HUES6 (cell line): ENCODE measurements at regions not wholly inside any gene's neighbourhood (a gene's known extent, or its start where the extent isn't known, plus 50 kb on each side); places are given as distances from the start of the nearest gene placed in this dataset.

Experiments used
- H3K27ac ChIP-seq: 2 replicates; pipeline ENCODE4 v1.7.0; 2013; ENCODE audit warnings: low read depth, mild to moderate bottlenecking, low read length, inconsistent platforms
- H3K27me3 ChIP-seq: 2 replicates; pipeline ENCODE4 v1.6.1; 2013; ENCODE audit warnings: low read length; ENCODE audit not compliant: control insufficient read depth, insufficient read depth
- H3K36me3 ChIP-seq: 2 replicates; pipeline ENCODE4 v1.6.1; 2013; ENCODE audit warnings: low read length; ENCODE audit not compliant: control insufficient read depth, insufficient read depth
- H3K4me1 ChIP-seq: 2 replicates; pipeline ENCODE4 v1.6.1; 2013; ENCODE audit warnings: low read length; ENCODE audit not compliant: control insufficient read depth, insufficient read depth
- H3K4me3 ChIP-seq: 2 replicates; pipeline ENCODE4 v1.5.1; 2013; ENCODE audit warnings: low read depth, low read length
- H3K9ac ChIP-seq: one replicate; pipeline ENCODE4 v1.6.1; 2013; ENCODE audit warnings: mild to moderate bottlenecking, low read length
- H3K9me3 ChIP-seq: 2 replicates; pipeline ENCODE4 v1.6.1; 2013; ENCODE audit warnings: low read depth, low read length; ENCODE audit not compliant: control insufficient read depth, insufficient read depth

DNA sequence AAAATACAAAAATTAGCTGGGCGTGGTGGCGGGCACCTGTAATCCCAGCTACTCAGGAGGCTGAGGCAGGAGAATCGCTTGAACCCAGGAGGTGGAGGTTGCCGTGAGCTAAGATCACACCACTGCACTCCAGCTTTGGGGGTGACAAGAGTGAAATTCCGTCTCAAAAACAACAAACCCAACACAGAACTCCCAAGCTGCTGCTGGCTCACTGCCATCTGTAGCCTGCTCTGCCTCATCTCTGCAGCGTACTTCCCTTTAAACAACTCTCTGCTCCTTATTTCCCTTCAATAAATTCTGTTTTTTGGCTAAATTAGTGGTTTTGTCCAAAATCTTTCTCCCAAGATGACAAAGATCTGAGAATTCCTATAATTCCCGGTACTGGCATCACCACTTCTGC lies 189.2 kb upstream of the GALNT17 start:
- Histone ChIP-seq H3K9ac (no peak overlapping the region), H3K4me3 (no peak overlapping the region), H3K27me3 (no peaks in the 10 kb centered on the region), H3K27ac (no peak overlapping the region), H3K4me1 (no peaks in the 10 kb centered on the region), H3K9me3 (peaks cover 12% of the 10 kb centered on the region; the same call in 1 of the 2 replicates), H3K36me3 (no peaks in the 10 kb centered on the region)

DNA sequence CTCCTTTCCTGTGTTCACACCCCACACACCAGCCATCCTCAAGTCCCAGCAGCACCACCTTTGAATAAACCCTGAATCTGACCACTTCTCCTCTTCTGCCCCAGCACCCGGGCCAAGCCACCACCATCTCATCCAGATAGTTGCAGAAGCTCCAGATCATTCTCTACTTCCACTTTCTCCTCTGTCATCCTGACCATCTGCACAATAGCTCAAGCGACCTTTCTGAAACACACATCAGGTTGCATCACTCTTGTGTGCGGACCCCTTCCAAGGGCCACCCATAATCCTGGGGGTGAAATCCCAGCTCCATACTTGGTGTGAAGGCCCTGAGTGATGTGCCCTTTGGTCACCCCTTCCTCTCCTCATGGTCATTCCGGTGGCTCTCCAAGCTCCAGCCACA lies 187.4 kb upstream of the GALNT17 start:
- Histone ChIP-seq H3K27ac (no peak overlapping the region), H3K4me1 (no peaks in the 10 kb centered on the region)

DNA sequence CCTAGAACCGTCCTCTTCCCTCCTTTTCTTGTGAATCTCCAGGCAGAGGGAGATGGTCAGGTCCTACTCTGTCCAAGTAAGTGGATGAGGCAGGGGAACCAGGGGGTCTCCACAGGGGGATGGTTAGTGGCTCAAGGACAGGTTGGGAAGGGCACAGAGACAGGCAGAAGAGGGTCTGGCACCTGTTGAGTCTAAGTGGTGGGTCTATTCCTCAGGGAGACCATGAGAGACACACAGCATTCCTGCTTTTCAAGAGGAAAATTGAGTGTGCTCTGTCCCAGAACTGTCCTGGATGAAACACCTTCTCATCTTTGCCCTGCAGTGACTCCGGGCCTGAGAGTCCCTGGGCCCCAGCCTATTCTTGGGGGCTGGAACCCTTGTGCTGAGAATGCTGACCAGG lies 184.8 kb upstream of the GALNT17 start:
- Histone ChIP-seq H3K9me3 (peaks cover 24% of the 10 kb centered on the region; the same call in 1 of the 2 replicates), H3K27ac (no peak overlapping the region), H3K4me3 (no peak overlapping the region), H3K36me3 (no peaks in the 10 kb centered on the region), H3K4me1 (0 out of 2 replicates have a peak, but pooled peaks cover 5% of the 10 kb centered on the region), H3K27me3 (no peaks in the 10 kb centered on the region), H3K9ac (no peak overlapping the region)

More for the DNA sequence above, 187.4 kb upstream of the GALNT17 start:
- Histone ChIP-seq H3K36me3 (no peaks in the 10 kb centered on the region), H3K9ac (no peak overlapping the region), H3K9me3 (peaks cover 22% of the 10 kb centered on the region; the same call in 1 of the 2 replicates), H3K4me3 (no peak overlapping the region), H3K27me3 (no peaks in the 10 kb centered on the region)

DNA sequence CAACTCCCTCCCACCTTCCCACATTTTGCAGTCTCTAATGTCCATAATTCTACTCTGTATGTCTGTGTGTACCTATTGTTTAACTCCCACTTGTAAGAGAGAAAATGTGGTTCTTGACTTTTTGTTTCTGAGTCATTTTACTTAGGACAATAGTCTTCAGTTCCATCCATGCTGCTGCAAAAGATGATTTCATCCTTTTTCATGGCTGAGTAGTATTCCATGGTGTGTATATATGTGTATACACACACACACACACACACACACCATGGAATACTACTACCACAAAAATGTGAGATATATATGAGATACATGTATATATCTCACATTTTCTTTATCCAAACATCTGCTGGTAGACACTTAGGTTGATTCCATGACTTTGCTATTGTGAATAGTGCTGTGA lies 182.1 kb upstream of the GALNT17 start:
- Histone ChIP-seq H3K27me3 (no peaks in the 10 kb centered on the region), H3K9ac (no peak overlapping the region), H3K9me3 (peaks cover 24% of the 10 kb centered on the region; the same call in 1 of the 2 replicates), H3K4me1 (peaks cover 9% of the 10 kb centered on the region; the same call in 1 of the 2 replicates), H3K4me3 (no peak overlapping the region), H3K36me3 (no peaks in the 10 kb centered on the region), H3K27ac (no peak overlapping the region)

DNA sequence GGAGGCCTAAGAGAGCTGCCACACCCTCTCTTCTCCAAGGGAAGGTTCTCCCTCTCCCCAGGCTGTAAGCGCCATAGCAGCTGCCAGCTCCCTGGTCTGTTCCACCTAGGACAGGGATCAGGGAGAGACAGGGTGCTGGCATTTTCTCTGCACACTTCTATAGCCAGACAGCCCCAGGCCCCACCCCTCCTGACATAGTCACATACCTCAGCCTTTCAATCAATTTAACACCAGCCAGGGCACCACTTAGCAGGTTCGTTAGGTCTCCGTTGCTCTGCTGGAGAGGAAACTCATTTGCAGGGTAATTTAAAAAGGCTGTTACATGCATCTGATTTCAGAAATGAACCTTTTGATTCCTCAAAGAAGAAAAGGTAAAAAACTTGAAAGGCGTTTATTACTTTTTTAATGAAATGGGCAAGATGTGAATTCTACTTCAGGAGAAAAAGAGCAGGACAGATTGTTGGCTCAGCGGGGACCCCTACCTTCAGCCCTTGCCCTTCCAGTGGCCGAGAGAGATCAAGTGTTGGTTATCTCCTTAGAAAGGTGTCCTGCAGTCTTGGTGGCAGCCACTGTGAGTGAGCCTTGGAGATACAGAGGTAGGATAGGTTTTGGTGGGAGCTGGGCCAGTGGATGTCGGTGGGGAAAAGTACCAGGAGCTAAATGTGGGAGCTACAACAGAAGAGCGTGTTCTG lies 180.5 kb upstream of the GALNT17 start:
- Histone ChIP-seq H3K4me1 (peaks cover 9% of the 10 kb centered on the region; the same call in 1 of the 2 replicates), H3K36me3 (no peaks in the 10 kb centered on the region), H3K27ac (no peak overlapping the region), H3K27me3 (no peaks in the 10 kb centered on the region), H3K9ac (no peak overlapping the region), H3K9me3 (peaks cover 21% of the 10 kb centered on the region; the same call in 1 of the 2 replicates), H3K4me3 (no peak overlapping the region)

DNA sequence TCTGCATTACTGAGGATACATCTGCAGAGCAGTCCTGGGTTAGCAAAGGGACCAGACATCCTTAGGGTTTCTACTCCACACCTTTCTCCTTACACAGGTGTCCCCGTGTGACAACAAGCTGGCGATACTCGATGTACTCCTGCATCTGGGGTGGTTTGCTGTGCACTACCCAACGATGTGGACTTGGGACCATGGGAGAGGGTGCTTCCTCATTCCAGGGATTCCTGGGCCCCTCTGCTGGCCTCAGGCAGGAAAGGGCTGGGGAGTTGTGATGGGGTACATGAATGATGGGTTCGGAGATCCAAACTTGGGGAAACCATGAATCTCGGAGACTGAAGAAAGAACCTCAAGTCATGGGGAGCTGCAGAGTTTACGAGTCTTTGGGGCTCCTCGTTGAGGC lies 179.6 kb upstream of the GALNT17 start:
- Histone ChIP-seq H3K27ac (no peak overlapping the region), H3K4me1 (peaks cover 9% of the 10 kb centered on the region; the same call in 1 of the 2 replicates), H3K9me3 (peaks cover 16% of the 10 kb centered on the region; the same call in 1 of the 2 replicates), H3K9ac (no peak overlapping the region), H3K36me3 (no peaks in the 10 kb centered on the region), H3K4me3 (no peak overlapping the region), H3K27me3 (no peaks in the 10 kb centered on the region)

DNA sequence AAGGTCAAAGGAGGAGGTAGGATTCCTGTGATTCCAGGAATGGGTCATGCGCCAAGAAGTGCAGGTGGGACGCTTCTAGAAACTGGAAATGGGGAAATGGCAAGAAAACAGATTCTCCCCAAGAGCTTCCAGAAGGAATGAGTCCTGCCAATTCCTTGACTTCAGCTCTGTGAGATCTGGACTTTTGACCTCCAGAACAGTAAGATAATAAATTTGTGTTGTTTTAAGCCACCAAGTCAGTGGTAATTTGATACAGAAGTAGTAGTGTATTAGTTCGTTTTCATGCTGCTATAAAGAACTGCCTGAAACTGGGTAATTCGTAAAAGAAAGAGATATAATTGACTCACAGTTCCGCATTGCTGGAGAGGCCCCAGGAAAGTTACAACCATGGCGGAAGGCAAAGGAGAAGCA lies 178.6 kb upstream of the GALNT17 start:
- peaks cover 9% of the 10 kb centered on the region; the same call in 1 of the 2 replicates for H3K4me1 ChIP-seq
- no peaks in the 10 kb centered on the region for H3K36me3 ChIP-seq
- no peaks in the 10 kb centered on the region for H3K27me3 ChIP-seq
- H3K27ac ChIP-seq: no peak overlapping the region
- H3K9ac ChIP-seq: no peak overlapping the region
- no peak overlapping the region for H3K4me3 ChIP-seq
- H3K9me3 ChIP-seq: peaks cover 6% of the 10 kb centered on the region; the same call in 1 of the 2 replicates

DNA sequence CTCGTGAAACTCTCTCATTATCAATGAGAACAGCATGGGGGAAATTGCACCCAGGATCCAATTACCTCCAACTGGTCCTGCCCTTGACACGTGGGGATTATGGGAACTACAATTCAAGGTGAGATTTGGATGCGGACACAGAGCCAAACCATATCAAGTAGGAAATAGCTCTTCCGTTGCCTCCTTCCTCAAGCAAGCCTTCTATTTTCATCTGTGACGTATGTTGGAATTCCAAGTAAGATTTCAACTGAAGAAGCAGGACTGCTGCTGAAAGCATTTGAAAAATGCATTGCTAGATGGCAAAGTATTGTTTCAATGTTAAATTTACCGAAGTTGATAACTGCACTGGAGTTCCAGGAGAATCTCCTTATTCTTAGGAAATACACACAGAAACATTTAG lies 178.1 kb upstream of the GALNT17 start:
- H3K9me3 ChIP-seq: peaks cover 3% of the 10 kb centered on the region; the same call in 1 of the 2 replicates
- H3K27ac ChIP-seq: no peak overlapping the region
- H3K27me3 ChIP-seq: no peaks in the 10 kb centered on the region
- no peaks in the 10 kb centered on the region for H3K36me3 ChIP-seq
- H3K4me3 ChIP-seq: no peak overlapping the region
- H3K4me1 ChIP-seq: peaks cover 9% of the 10 kb centered on the region; the same call in 1 of the 2 replicates
- no peak overlapping the region for H3K9ac ChIP-seq

DNA sequence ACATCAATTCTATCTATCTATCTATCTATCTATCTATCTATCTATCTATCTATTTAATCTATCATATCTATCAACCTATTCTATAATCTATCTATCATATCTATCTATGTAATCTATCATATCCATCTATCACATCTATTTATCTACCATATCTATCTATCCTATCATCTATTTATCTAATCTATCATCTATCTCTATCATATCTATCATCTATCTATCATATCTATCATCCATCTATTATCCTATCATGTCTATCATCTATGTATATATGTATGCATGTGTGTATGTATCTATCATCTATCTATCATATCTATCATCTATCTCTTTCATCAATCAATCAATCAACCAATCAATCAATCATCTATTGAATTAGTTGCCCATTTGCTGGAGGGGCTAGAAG lies 159.3 kb upstream of the GALNT17 start:
- Histone ChIP-seq H3K27ac (no peak overlapping the region), H3K9ac (no peak overlapping the region), H3K4me1 (no peaks in the 10 kb centered on the region), H3K27me3 (no peaks in the 10 kb centered on the region), H3K9me3 (peaks cover 34% of the 10 kb centered on the region), H3K36me3 (no peaks in the 10 kb centered on the region), H3K4me3 (no peak overlapping the region)

DNA sequence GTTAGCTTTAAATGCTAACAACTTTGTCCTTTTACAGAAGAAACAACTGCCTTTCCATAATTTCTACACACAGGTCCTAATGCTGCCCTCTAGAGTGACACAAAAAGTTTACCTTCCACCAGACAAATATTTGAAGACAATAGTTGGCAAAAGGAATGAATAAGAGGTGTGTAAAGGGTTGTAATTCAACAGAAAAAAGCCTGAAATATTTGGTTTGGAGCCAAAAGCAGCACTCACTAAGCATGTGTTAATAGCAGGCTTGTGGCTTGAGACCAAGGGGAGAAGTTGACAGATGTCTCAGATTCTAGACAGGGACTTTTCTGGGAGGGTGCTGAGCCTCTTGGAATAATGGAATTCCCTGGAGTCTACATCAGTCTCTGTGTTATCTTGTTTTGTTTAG lies 156.2 kb upstream of the GALNT17 start:
- Histone ChIP-seq H3K27ac (no peak overlapping the region), H3K4me3 (no peak overlapping the region), H3K4me1 (no peaks in the 10 kb centered on the region), H3K9me3 (peaks cover 15% of the 10 kb centered on the region), H3K36me3 (no peaks in the 10 kb centered on the region), H3K9ac (no peak overlapping the region), H3K27me3 (no peaks in the 10 kb centered on the region)

DNA sequence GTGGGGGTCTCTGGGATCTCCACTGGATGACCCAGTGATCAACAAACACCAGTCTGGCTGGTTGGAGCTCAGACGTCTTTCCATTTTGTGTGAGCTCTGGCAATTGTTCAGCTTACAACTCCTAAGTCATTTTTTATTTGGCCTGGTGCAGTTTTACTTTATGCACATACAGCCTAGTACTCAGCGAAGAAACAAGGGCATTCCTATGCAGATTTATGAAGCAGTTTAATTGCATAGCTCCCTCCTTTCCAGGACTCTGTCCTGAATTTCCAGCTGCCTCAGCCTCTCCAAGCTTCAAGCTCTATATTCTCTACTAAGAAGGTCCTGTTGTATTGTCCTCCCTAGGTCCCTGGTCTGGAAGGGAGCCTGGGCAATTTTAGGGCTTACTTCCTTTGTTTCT lies 145.6 kb upstream of the GALNT17 start:
- H3K4me3 ChIP-seq: no peak overlapping the region
- no peaks in the 10 kb centered on the region for H3K27me3 ChIP-seq
- no peaks in the 10 kb centered on the region for H3K36me3 ChIP-seq
- peaks cover 3% of the 10 kb centered on the region; the same call in 1 of the 2 replicates for H3K4me1 ChIP-seq
- H3K9ac ChIP-seq: no peak overlapping the region
- no peaks in the 10 kb centered on the region for H3K9me3 ChIP-seq
- H3K27ac ChIP-seq: no peak overlapping the region
